Endothelial cell of umbilical vein (primary cell): ENCODE measurements at regions not wholly inside any gene's neighbourhood (a gene's known extent, or its start where the extent isn't known, plus 50 kb on each side); places are given as distances from the start of the nearest gene placed in this dataset.

Source experiments
- BruUV-seq: library from RNA; stranded (reverse); fragments of 400-500 nt; replicated peaks from 2 replicates; lab custom pipeline; 2021; lab: Mats Ljungman, UMichigan
- CTCF ChIA-PET: fragments of 300-600, 350-600 bp; sonication (Branson Sonifier 250); formaldehyde crosslinking; loops from one replicate; lab custom pipeline; 2021; ENCODE audit warnings: antibody characterized with exemption, inconsistent platforms; lab: Charles Lee
- POLR2A ChIA-PET: fragments of 300-600, 350-600 bp; sonication (Branson Sonifier 250); formaldehyde crosslinking; loops from one replicate; lab custom pipeline; 2021; ENCODE audit warnings: antibody characterized with exemption, inconsistent platforms; lab: Charles Lee
- DNase-seq: peaks from one replicate; pipeline ENCODE4 v3.0.0-alpha.2; 2011; ENCODE audit warnings: low read depth, low spot score
- FAIRE-seq: peaks from 2 replicates; lab custom pipeline; 2011; peaks lifted over from hg19 to GRCh38; lab: Jason Lieb, UNC
- H2AFZ ChIP-seq: 2 replicates; pipeline ENCODE4 v1.6.0; 2012; ENCODE audit warnings: low read depth, low read length, control low read depth, inconsistent platforms
- H3K27ac ChIP-seq: 2 replicates; pipeline ENCODE4 v1.5.1; 2011; ENCODE audit warnings: low read depth, mild to moderate bottlenecking, control low read depth, low read length, moderate library complexity; ENCODE audit not compliant: insufficient read depth
- H3K27me3 ChIP-seq, 2 experiments: 2 replicates each; pipeline versions ENCODE4 v1.6.0 to v1.6.1; 2011; ENCODE audit warnings: low read length in 2 of 2, mixed read lengths in 1 of 2; ENCODE audit not compliant: control insufficient read depth in 2 of 2, insufficient read depth in 2 of 2
- H3K36me3 ChIP-seq, 2 experiments: 2 replicates in 1 of 2; 3 replicates in 1 of 2; pipeline ENCODE4 v1.5.1; 2011; ENCODE audit warnings: low read length in 2 of 2, mild to moderate bottlenecking in 1 of 2, moderate library complexity in 1 of 2; ENCODE audit not compliant: control insufficient read depth in 2 of 2, insufficient read depth in 2 of 2; ENCODE audit errors: extremely low read depth in 1 of 2
- H3K4me1 ChIP-seq: 3 replicates; pipeline ENCODE4 v1.5.1; 2011; ENCODE audit warnings: mild to moderate bottlenecking, low read length; ENCODE audit not compliant: control insufficient read depth, insufficient read depth; ENCODE audit errors: extremely low read depth
- H3K4me2 ChIP-seq: 2 replicates; pipeline ENCODE4 v1.6.1; 2011; ENCODE audit warnings: low read length, control low read depth, mixed read lengths; ENCODE audit not compliant: insufficient read depth
- H3K4me3 ChIP-seq, 3 experiments: fragments of 200-600 bp in 1 of 3; sonication (generic), shearing (Covaris generic) in 1 of 3; replicated peaks in 1 of 3; 2 replicates each; pipeline ENCODE4 v1.5.1; 2011 to 2016; ENCODE audit warnings: control low read depth in 3 of 3, low read length in 3 of 3, mild to moderate bottlenecking in 2 of 3, inconsistent platforms in 1 of 3, low read depth in 1 of 3, moderate library complexity in 1 of 3; ENCODE audit not compliant: insufficient read depth in 1 of 3
- H3K79me2 ChIP-seq: 2 replicates; pipeline ENCODE4 v1.6.0; 2012; ENCODE audit warnings: low read length, inconsistent platforms; ENCODE audit not compliant: control insufficient read depth, insufficient read depth
- H3K9ac ChIP-seq: replicated peaks from 2 replicates; pipeline ENCODE3; 2011; ENCODE audit warnings: low read length, control low read depth; ENCODE audit not compliant: insufficient read depth; ENCODE audit errors: extremely low read depth
- H3K9me1 ChIP-seq: replicated peaks from 3 replicates; pipeline ENCODE4 v1.6.0; 2011; ENCODE audit warnings: mild to moderate bottlenecking, low read length; ENCODE audit not compliant: control insufficient read depth, insufficient read depth; ENCODE audit errors: extremely low read depth
- H3K9me3 ChIP-seq: replicated peaks from 2 replicates; pipeline ENCODE4 v1.5.1; 2012; ENCODE audit warnings: low read length, inconsistent platforms; ENCODE audit not compliant: control insufficient read depth, insufficient read depth
- H4K20me1 ChIP-seq: replicated peaks from 2 replicates; pipeline ENCODE3; 2011; ENCODE audit warnings: mild to moderate bottlenecking, low read length; ENCODE audit not compliant: control insufficient read depth, insufficient read depth; ENCODE audit errors: extremely low read depth
- CTCF ChIP-seq, 2 donors: IDR thresholded peaks; 1 replicate in 1 of 2; 2 replicates in 1 of 2; pipeline ENCODE4 v1.5.1; 2011; ENCODE audit warnings: low read length in 2 of 2, mild to moderate bottlenecking in 2 of 2, moderate library complexity in 2 of 2, control low read depth in 1 of 2, inconsistent platforms in 1 of 2, low read depth in 1 of 2; ENCODE audit not compliant: insufficient read depth in 1 of 2; ENCODE audit errors: extremely low read depth in 1 of 2
- EZH2 ChIP-seq: IDR thresholded peaks from 2 replicates; pipeline ENCODE4 v1.6.1; 2012; ENCODE audit warnings: borderline replicate concordance, low read depth, mild to moderate bottlenecking, moderate library complexity, low read length, inconsistent platforms; ENCODE audit not compliant: severe bottlenecking
- FOS ChIP-seq: IDR thresholded peaks from 2 replicates; pipeline ENCODE4 v1.6.1; 2011; ENCODE audit warnings: mild to moderate bottlenecking, low read length, moderate library complexity, borderline replicate concordance; ENCODE audit not compliant: insufficient read depth
- GATA2 ChIP-seq: IDR thresholded peaks from 2 replicates; pipeline ENCODE4 v1.7.0; 2011; ENCODE audit warnings: low read depth, mild to moderate bottlenecking, moderate library complexity, mixed read lengths, low read length; ENCODE audit not compliant: insufficient read length, insufficient read depth
- JUN ChIP-seq: IDR thresholded peaks from 2 replicates; pipeline ENCODE4 v1.6.1; 2011; ENCODE audit warnings: borderline replicate concordance, low read depth; ENCODE audit not compliant: insufficient read length, insufficient read depth
- MAX ChIP-seq: IDR thresholded peaks from 2 replicates; pipeline ENCODE4 v1.6.1; 2011; ENCODE audit not compliant: insufficient read depth, insufficient read length
- MYC ChIP-seq: IDR thresholded peaks from one replicate; pipeline ENCODE4 v1.6.1; 2011; ENCODE audit warnings: mild to moderate bottlenecking, low read depth, low read length
- POLR2A ChIP-seq: IDR thresholded peaks from 2 replicates; pipeline ENCODE4 v1.6.1; 2012; ENCODE audit warnings: low read depth, mild to moderate bottlenecking, control low read depth, low read length
- POLR2AphosphoS5 ChIP-seq: IDR thresholded peaks from 2 replicates; pipeline ENCODE4 v1.6.1; 2012; ENCODE audit warnings: low read depth, mild to moderate bottlenecking, control low read depth, low read length, moderate library complexity; ENCODE audit not compliant: insufficient read depth
- dilution Hi-C: fragments of 300-500 bp; cut with MboI; formaldehyde crosslinking; loops from one replicate; pipeline ENCODE4 v1.15.0; 2019; ENCODE audit warnings: low sequenced_read_pairs; ENCODE audit not compliant: extremely low pct_ligation_motif_present
- intact Hi-C: fragments of 100-400 bp; cut with micrococcal nuclease; formaldehyde crosslinking; loops from one replicate; pipeline ENCODE4 v1.10.0; 2022

- Histone ChIP-seq H4K20me1 (no peaks in the 10 kb centered on the region), H3K27ac (no peak overlapping the region), H3K36me3 (no peaks in the 10 kb centered on the region), H3K4me1 (no peaks in the 10 kb centered on the region), H3K4me3 (no peak overlapping the region), H3K9me1 (no peaks in the 10 kb centered on the region), H2AFZ (peak overlapping the region; percentile 52), H3K9me3 (no peaks in the 10 kb centered on the region), H3K27me3 (no peaks in the 10 kb centered on the region), H3K4me2 (peak overlapping the region; percentile 28), H3K9ac (no peak overlapping the region), H3K79me2 (no peaks in the 10 kb centered on the region)
- ChIA-PET POLR2A (no interaction called here), CTCF (interaction anchor here (1.4 to 2.2 kb wide), 3 partner anchors 15 to 298 kb away, joined by 5 to 10 read pairs (median 9); no protein-coding TSS in a partner anchor)
- DNase-seq, result peak; percentile 26
- intact Hi-C loops, result loop anchor here (5.0 to 10.0 kb wide), 2 partner anchors 1148 to 1644 kb away; no protein-coding TSS in a partner anchor
- no peak for TF ChIP-seq JUN
- TF ChIP-seq MAX, result no peak
- TF ChIP-seq POLR2AphosphoS5, result no peak
- no peak for TF ChIP-seq POLR2A
- TF ChIP-seq EZH2, result no peak
- TF ChIP-seq FOS, result no peak
- TF ChIP-seq CTCF (IDR thresholded peaks at IDR 0.05; ENCODE audit: extremely low read depth in 1 of 2, insufficient read depth in 1 of 2, low read depth in 1 of 2, low read length in 2 of 2), result no peak
- no peak for TF ChIP-seq MYC
- no peak for TF ChIP-seq GATA2
- no peak for FAIRE-seq
- dilution Hi-C loops, result no loop called here
- BruUV-seq, result no TSS peak
These were observed 247.0 kb downstream of the C4orf33 start for GRCh38 chr4:129342819-129343408.
